Upper lobe of left lung (tissue), 4 donors: ENCODE measurements at regions not wholly inside any gene's neighbourhood (a gene's known extent, or its start where the extent isn't known, plus 50 kb on each side); places are given as distances from the start of the nearest gene placed in this dataset.

Experiments
- EP300 ChIP-seq, 4 donors: sonication (generic); formaldehyde crosslinking; IDR thresholded peaks; one replicate each; pipeline ENCODE4 v1.5.1; 2017; ENCODE audit warnings: antibody characterized with exemption in 4 of 4, control low read depth in 2 of 4
- POLR2A ChIP-seq, 4 donors: fragments of 450-650 bp; IDR thresholded peaks; one replicate each; pipeline ENCODE4 v1.5.1; 2016 to 2017; ENCODE audit warnings: antibody characterized with exemption in 4 of 4, mild to moderate bottlenecking in 2 of 4
- TF ChIP-seq, protein P1 (sequence below), 6 experiments: fragments of 450-650 bp in 4 of 6; fragments of 200-600 bp in 2 of 6; sonication (generic) in 2 of 6; IDR thresholded peaks; one replicate each; pipeline ENCODE4 v1.5.1; 2016 to 2019; ENCODE audit warnings: antibody characterized with exemption in 6 of 6

DNA sequence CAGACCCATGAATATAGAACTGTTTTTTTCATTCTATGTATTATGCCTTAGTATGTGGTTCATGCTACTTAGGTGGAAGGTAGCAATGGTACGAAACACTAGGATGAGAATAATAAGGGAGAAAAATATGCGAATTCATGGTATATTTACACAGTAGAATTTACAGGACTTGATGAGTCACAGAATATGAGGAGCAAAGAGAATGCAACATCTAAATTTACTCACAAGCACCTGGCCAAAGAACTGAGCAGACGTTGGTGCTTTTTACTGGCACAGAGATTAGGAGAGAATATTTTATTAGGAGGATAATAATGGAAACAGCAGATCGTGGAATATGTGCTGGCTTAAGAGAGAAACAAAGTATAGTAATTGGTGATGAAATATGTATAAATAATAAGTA lies 785.4 kb upstream of the ROBO1 start:
- TF ChIP-seq, protein P1, sequence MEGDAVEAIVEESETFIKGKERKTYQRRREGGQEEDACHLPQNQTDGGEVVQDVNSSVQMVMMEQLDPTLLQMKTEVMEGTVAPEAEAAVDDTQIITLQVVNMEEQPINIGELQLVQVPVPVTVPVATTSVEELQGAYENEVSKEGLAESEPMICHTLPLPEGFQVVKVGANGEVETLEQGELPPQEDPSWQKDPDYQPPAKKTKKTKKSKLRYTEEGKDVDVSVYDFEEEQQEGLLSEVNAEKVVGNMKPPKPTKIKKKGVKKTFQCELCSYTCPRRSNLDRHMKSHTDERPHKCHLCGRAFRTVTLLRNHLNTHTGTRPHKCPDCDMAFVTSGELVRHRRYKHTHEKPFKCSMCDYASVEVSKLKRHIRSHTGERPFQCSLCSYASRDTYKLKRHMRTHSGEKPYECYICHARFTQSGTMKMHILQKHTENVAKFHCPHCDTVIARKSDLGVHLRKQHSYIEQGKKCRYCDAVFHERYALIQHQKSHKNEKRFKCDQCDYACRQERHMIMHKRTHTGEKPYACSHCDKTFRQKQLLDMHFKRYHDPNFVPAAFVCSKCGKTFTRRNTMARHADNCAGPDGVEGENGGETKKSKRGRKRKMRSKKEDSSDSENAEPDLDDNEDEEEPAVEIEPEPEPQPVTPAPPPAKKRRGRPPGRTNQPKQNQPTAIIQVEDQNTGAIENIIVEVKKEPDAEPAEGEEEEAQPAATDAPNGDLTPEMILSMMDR (IDR thresholded peaks at IDR 0.05): no peak
- TF ChIP-seq EP300 (IDR thresholded peaks at IDR 0.05): no peak
- no peak for TF ChIP-seq POLR2A (IDR thresholded peaks at IDR 0.05)
